ENCODE measurements at regions not wholly inside any gene's neighbourhood (a gene's known extent, or its start where the extent isn't known, plus 50 kb on each side); places are given as distances from the start of the nearest gene placed in this dataset.

- TF ChIP-seq CHD7 (IDR thresholded peaks at IDR 0.05; ENCODE audit: insufficient replicate concordance, low read length) = no peak
- TF ChIP-seq SIX5 (IDR thresholded peaks at IDR 0.05; ENCODE audit: low read depth, low read length) = no peak
- no peak for TF ChIP-seq POLR2AphosphoS5 (IDR thresholded peaks at IDR 0.05; ENCODE audit: low read depth, low read length)
- TF ChIP-seq KDM5A (IDR thresholded peaks at IDR 0.05; ENCODE audit: low read length) = no peak
- TF ChIP-seq SRF (IDR thresholded peaks at IDR 0.05; ENCODE audit: low read depth, low read length) = no peak
- TF ChIP-seq MAFK (IDR thresholded peaks at IDR 0.05; ENCODE audit: low read depth, low read length) = no peak
These were observed 126.6 kb downstream of the SLC6A15 start (continued) for GRCh38 chr12:84785951-84786350.

All from H1 (cell line).